ENCODE measurements at regions not wholly inside any gene's neighbourhood (a gene's known extent, or its start where the extent isn't known, plus 50 kb on each side); places are given as distances from the start of the nearest gene placed in this dataset.
"Not testable (repeated sequence)": the region's sequence is repeated elsewhere in the genome, so short reads cannot be mapped to it uniquely, and the experiment has no call there.

- H3K9me3 Mint-ChIP-seq; H3K4me3 Mint-ChIP-seq; DNase-seq (ENCODE audit: low spot score in 2 of 2); H3K4me1 Mint-ChIP-seq; ATAC-seq (replicated peaks; ENCODE audit: extremely low read depth, poor library complexity, severe bottlenecking); H3K36me3 Mint-ChIP-seq (ENCODE audit: insufficient read depth); H3K27ac Mint-ChIP-seq (ENCODE audit: low read depth): not testable (repeated sequence)
- peaks cover 51% of the 10 kb centered on the region for H3K27me3 Mint-ChIP-seq
Measured at GRCh38 chr6:57971956-57972355, 654.5 kb downstream of the PRIM2 start.

- Mint-ChIP-seq H3K27ac (ENCODE audit: low read depth) (no peak overlapping the region), H3K9me3 (no peaks in the 10 kb centered on the region), H3K4me1 (no peaks in the 10 kb centered on the region), H3K36me3 (ENCODE audit: insufficient read depth) (no peaks in the 10 kb centered on the region), H3K27me3 (peaks cover 38% of the 10 kb centered on the region), H3K4me3 (no peak overlapping the region)
- DNase-seq (ENCODE audit: low spot score in 2 of 2) (no peak), ATAC-seq (replicated peaks; ENCODE audit: extremely low read depth, poor library complexity, severe bottlenecking) (no peak)
Measured at GRCh38 chr6:57974653-57975052, 657.2 kb downstream of the PRIM2 start.

GRCh38 chr6:57975127-57975526 is 657.7 kb downstream of the PRIM2 start:
- H3K9me3 Mint-ChIP-seq; H3K4me3 Mint-ChIP-seq; H3K27ac Mint-ChIP-seq (ENCODE audit: low read depth); DNase-seq (ENCODE audit: low spot score in 2 of 2); ATAC-seq (replicated peaks; ENCODE audit: extremely low read depth, poor library complexity, severe bottlenecking); H3K4me1 Mint-ChIP-seq; H3K36me3 Mint-ChIP-seq (ENCODE audit: insufficient read depth): not testable (repeated sequence)
- peaks cover 41% of the 10 kb centered on the region for H3K27me3 Mint-ChIP-seq

- H3K4me3 Mint-ChIP-seq; H3K36me3 Mint-ChIP-seq (ENCODE audit: insufficient read depth); DNase-seq (ENCODE audit: low spot score in 2 of 2); ATAC-seq (replicated peaks; ENCODE audit: extremely low read depth, poor library complexity, severe bottlenecking); H3K9me3 Mint-ChIP-seq; H3K27ac Mint-ChIP-seq (ENCODE audit: low read depth); H3K4me1 Mint-ChIP-seq: not testable (repeated sequence)
- peaks cover 35% of the 10 kb centered on the region for H3K27me3 Mint-ChIP-seq
Measured at GRCh38 chr6:57976371-57976770, 658.9 kb downstream of the PRIM2 start.

DNA sequence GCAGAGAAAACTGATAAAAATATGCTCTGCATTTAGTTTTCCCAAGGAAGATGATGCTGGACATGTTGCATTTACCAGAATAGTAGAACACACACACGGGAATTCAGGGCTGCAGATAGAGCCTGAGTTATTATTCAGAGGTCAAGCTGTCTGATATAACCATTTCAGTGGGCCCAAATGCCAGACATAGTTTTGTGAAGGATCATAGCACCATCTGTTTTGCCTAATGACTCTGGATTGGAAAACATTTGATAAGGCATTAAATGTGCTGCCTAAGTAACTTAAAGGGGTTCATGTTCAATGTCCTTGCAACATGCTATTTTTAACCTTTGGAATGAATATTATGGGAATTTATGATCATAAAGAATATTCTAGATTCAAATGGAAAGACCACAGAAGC is 666.2 kb downstream of the PRIM2 start:
- H3K4me1 Mint-ChIP-seq; ATAC-seq (replicated peaks; ENCODE audit: extremely low read depth, poor library complexity, severe bottlenecking); H3K27ac Mint-ChIP-seq (ENCODE audit: low read depth); H3K9me3 Mint-ChIP-seq; H3K36me3 Mint-ChIP-seq (ENCODE audit: insufficient read depth); DNase-seq (ENCODE audit: low spot score in 2 of 2); H3K4me3 Mint-ChIP-seq: not testable (repeated sequence)
- peaks cover 40% of the 10 kb centered on the region for H3K27me3 Mint-ChIP-seq

DNA sequence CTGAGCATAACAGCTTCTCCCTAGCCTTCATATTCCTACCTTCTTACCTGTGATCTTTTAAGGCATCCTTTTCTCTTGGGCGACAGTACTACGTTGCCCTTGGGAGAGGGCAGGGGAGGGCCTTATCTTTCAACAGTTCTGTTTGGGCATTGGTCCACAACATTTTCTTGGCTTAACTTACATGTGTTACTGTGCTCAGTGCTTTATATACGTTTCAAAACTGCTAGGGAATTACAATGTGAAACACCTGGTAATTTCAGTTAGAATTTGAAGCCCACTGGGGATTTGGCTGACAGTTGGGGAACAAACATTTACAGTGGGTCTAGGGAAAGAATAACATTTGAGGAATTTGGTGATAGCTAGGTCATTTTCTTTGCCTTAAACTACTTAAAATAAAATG is 667.1 kb downstream of the PRIM2 start:
- not testable (repeated sequence) for H3K4me3 Mint-ChIP-seq; H3K36me3 Mint-ChIP-seq (ENCODE audit: insufficient read depth); ATAC-seq (replicated peaks; ENCODE audit: extremely low read depth, poor library complexity, severe bottlenecking); H3K9me3 Mint-ChIP-seq; H3K4me1 Mint-ChIP-seq; H3K27ac Mint-ChIP-seq (ENCODE audit: low read depth); DNase-seq (ENCODE audit: low spot score in 2 of 2)
- H3K27me3 Mint-ChIP-seq, result peaks cover 40% of the 10 kb centered on the region

GRCh38 chr6:57985734-57986133 is 668.3 kb downstream of the PRIM2 start:
- not testable (repeated sequence) for DNase-seq (ENCODE audit: low spot score in 2 of 2); H3K27ac Mint-ChIP-seq (ENCODE audit: low read depth); H3K9me3 Mint-ChIP-seq; ATAC-seq (replicated peaks; ENCODE audit: extremely low read depth, poor library complexity, severe bottlenecking); H3K4me1 Mint-ChIP-seq; H3K4me3 Mint-ChIP-seq; H3K36me3 Mint-ChIP-seq (ENCODE audit: insufficient read depth)
- peaks cover 31% of the 10 kb centered on the region for H3K27me3 Mint-ChIP-seq

DNA sequence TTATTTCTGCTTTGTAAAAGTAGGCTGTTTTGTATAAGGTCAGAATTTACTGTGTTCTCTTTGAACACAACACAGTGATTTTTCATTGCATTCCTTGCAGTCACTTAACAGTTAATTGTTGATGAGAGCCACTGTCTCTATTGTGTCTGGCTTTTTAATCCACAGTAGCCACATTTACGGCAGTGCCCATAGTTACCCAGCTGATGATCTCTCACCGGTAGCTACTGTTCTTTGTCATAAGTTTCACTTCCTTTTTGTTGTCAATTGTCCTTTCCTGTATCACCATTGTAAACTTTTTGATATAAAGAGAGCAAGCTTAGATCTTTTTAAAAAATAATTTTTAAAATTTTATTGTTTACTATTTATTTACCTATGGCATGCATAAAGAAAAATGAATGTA is 669.2 kb downstream of the PRIM2 start:
- H3K27ac Mint-ChIP-seq (ENCODE audit: low read depth); H3K36me3 Mint-ChIP-seq (ENCODE audit: insufficient read depth); H3K4me3 Mint-ChIP-seq; H3K9me3 Mint-ChIP-seq; H3K4me1 Mint-ChIP-seq; ATAC-seq (replicated peaks; ENCODE audit: extremely low read depth, poor library complexity, severe bottlenecking); DNase-seq (ENCODE audit: low spot score in 2 of 2): not testable (repeated sequence)
- H3K27me3 Mint-ChIP-seq, result peaks cover 31% of the 10 kb centered on the region

GRCh38 chr6:57989520-57990080 is 672.2 kb downstream of the PRIM2 start:
- DNase-seq (ENCODE audit: low spot score in 2 of 2), result not testable (repeated sequence)

DNA sequence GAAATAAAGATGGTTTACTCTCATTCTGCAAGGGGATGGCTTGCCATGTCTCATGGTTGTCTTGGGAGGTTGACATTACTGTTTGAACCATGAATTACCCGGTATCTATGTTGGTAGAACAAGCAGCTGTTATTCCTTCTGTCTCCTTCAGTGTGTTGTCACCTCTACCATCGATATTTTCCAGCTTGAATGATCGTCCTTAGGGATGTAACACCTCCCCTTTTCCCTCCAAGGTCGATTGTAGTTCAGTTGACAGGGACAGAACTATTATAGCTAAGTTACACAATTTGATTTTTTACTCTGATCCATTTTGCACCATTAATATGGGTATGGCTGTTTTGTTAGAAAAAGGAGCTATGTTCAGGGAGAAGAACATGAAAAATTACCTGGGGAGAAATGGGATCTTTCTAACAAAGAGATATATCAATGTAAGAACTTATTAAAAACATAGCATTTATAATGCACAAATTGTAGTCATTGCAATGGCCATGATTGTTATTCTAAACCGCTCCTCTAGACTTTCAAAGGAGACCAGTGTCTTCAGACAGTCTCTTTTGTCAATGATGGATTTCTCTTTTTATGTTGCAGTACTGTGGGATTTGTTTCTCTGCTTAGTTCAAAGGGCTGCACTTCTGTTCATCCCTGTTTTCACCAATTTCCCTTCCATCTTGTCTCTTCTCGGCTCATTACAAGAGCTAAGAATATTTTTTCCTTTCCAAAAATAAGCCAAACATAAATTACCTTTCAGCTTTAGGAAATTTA is 681.6 kb downstream of the PRIM2 start:
- H3K9me3 Mint-ChIP-seq; DNase-seq (ENCODE audit: low spot score in 2 of 2); H3K27ac Mint-ChIP-seq (ENCODE audit: low read depth); H3K4me1 Mint-ChIP-seq; ATAC-seq (replicated peaks; ENCODE audit: extremely low read depth, poor library complexity, severe bottlenecking); H3K4me3 Mint-ChIP-seq; H3K36me3 Mint-ChIP-seq (ENCODE audit: insufficient read depth): not testable (repeated sequence)
- H3K27me3 Mint-ChIP-seq, result peaks cover 34% of the 10 kb centered on the region

More at GRCh38 chr6:57989520-57990080, 672.2 kb downstream of the PRIM2 start:
- H3K27ac Mint-ChIP-seq (ENCODE audit: low read depth); H3K4me1 Mint-ChIP-seq; H3K9me3 Mint-ChIP-seq; H3K36me3 Mint-ChIP-seq (ENCODE audit: insufficient read depth); ATAC-seq (replicated peaks; ENCODE audit: extremely low read depth, poor library complexity, severe bottlenecking); H3K4me3 Mint-ChIP-seq: not testable (repeated sequence)
- H3K27me3 Mint-ChIP-seq, result peaks cover 15% of the 10 kb centered on the region

GRCh38 chr6:58000233-58000632 is 682.8 kb downstream of the PRIM2 start:
- H3K9me3 Mint-ChIP-seq; H3K4me3 Mint-ChIP-seq; ATAC-seq (replicated peaks; ENCODE audit: extremely low read depth, poor library complexity, severe bottlenecking); H3K4me1 Mint-ChIP-seq; H3K27ac Mint-ChIP-seq (ENCODE audit: low read depth); DNase-seq (ENCODE audit: low spot score in 2 of 2); H3K36me3 Mint-ChIP-seq (ENCODE audit: insufficient read depth): not testable (repeated sequence)
- peaks cover 34% of the 10 kb centered on the region for H3K27me3 Mint-ChIP-seq

- not testable (repeated sequence) for H3K4me3 Mint-ChIP-seq; ATAC-seq (replicated peaks; ENCODE audit: extremely low read depth, poor library complexity, severe bottlenecking)
Measured at GRCh38 chr6:58003417-58004167, 686.2 kb downstream of the PRIM2 start.

More at GRCh38 chr6:58003417-58004167, 686.2 kb downstream of the PRIM2 start:
- H3K27ac Mint-ChIP-seq (ENCODE audit: low read depth); DNase-seq (ENCODE audit: low spot score in 2 of 2); H3K9me3 Mint-ChIP-seq; H3K4me1 Mint-ChIP-seq; H3K36me3 Mint-ChIP-seq (ENCODE audit: insufficient read depth): not testable (repeated sequence)
- H3K27me3 Mint-ChIP-seq, result peaks cover 24% of the 10 kb centered on the region
